GM13976 (cell line): ENCODE measurements at regions not wholly inside any gene's neighbourhood (a gene's known extent, or its start where the extent isn't known, plus 50 kb on each side); places are given as distances from the start of the nearest gene placed in this dataset.

Experiments
- DNase-seq: peaks from one replicate; pipeline ENCODE4 v3.0.0; 2012; ENCODE audit warnings: low spot score
- in situ Hi-C: fragments of 300-500 bp; cut with MboI; formaldehyde crosslinking; loops from one replicate; pipeline ENCODE4 v1.12.0; 2022; ENCODE audit warnings: low sequenced_read_pairs, mixed read lengths, inconsistent platforms; ENCODE audit not compliant: unreplicated experiment
- TF ChIP-seq, protein P1 (sequence below): IDR thresholded peaks from 2 replicates; pipeline ENCODE4 v1.5.1; 2012; ENCODE audit warnings: borderline replicate concordance, mild to moderate bottlenecking; ENCODE audit not compliant: insufficient read depth; ENCODE audit errors: extremely low read depth, missing control alignments, control extremely low read depth

GRCh38 chr18:11521853-11522252 is 87.5 kb upstream of the SLC35G4 start:
- in situ Hi-C loops = loop anchor here (10.0 kb wide), 1 partner anchor 207 kb away; no protein-coding TSS in a partner anchor
- TF ChIP-seq, protein P1, sequence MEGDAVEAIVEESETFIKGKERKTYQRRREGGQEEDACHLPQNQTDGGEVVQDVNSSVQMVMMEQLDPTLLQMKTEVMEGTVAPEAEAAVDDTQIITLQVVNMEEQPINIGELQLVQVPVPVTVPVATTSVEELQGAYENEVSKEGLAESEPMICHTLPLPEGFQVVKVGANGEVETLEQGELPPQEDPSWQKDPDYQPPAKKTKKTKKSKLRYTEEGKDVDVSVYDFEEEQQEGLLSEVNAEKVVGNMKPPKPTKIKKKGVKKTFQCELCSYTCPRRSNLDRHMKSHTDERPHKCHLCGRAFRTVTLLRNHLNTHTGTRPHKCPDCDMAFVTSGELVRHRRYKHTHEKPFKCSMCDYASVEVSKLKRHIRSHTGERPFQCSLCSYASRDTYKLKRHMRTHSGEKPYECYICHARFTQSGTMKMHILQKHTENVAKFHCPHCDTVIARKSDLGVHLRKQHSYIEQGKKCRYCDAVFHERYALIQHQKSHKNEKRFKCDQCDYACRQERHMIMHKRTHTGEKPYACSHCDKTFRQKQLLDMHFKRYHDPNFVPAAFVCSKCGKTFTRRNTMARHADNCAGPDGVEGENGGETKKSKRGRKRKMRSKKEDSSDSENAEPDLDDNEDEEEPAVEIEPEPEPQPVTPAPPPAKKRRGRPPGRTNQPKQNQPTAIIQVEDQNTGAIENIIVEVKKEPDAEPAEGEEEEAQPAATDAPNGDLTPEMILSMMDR = no peak
- no peak for DNase-seq

GRCh38 chr18:11520536-11520935 is 88.9 kb upstream of the SLC35G4 start:
- in situ Hi-C loops = loop anchor here (10.0 kb wide), 1 partner anchor 206 kb away; no protein-coding TSS in a partner anchor
- TF ChIP-seq, protein P1 = no peak
- DNase-seq = no peak

- TF ChIP-seq, protein P1 = peak; percentile 81
- in situ Hi-C loops = no loop called here
- peak; percentile 80 for DNase-seq
Measured at GRCh38 chr18:11518788-11519685, 90.4 kb upstream of the SLC35G4 start.

GRCh38 chr18:11517704-11518103 is 91.7 kb upstream of the SLC35G4 start:
- TF ChIP-seq, protein P1 = no peak
- in situ Hi-C loops = no loop called here
- DNase-seq = no peak

GRCh38 chr18:11516751-11517503 is 92.5 kb upstream of the SLC35G4 start:
- TF ChIP-seq, protein P1 = no peak
- in situ Hi-C loops = no loop called here
- no peak for DNase-seq

DNA sequence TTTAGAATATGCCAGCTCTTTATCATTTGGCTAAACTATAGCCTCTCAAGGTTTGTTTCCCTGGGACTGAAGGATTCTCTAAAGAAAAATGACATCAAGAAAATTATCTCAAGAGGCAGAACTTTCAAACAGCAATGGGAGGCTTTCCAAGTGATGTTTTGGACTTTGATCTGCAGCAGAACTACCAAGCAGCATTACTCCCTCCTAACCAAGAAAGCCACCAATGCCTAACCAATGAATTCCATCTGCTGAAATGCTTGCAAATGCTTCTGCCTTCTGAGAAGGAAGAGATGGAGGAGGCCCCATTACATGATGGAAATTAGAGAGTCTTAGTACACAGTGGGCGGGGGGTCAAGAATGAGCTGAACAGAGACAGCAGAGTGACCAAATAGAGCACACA is 95.1 kb upstream of the SLC35G4 start:
- in situ Hi-C loops = no loop called here
- TF ChIP-seq, protein P1 = no peak
- no peak for DNase-seq
